ENCODE measurements at regions not wholly inside any gene's neighbourhood (a gene's known extent, or its start where the extent isn't known, plus 50 kb on each side); places are given as distances from the start of the nearest gene placed in this dataset.

DNA sequence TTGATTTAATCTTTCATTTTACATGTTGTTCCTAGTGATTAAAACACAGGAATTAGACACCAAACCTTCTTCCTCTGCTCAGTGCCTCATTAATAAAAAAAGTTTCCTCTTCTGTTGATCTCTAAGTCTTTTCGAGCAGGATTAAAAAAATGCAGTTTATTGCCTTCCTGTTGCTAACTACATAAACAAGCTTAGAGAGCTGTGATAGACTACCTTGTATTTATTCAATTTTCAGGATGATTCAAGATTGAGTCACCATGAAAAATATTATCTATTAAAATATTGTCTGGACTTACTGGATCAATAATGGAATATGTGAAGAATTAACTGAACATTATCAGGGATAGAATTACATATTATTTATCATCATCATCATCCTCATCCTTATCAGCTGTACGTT, 1089.6 kb upstream of the CNTNAP5 start:
- TF ChIP-seq, protein P1, sequence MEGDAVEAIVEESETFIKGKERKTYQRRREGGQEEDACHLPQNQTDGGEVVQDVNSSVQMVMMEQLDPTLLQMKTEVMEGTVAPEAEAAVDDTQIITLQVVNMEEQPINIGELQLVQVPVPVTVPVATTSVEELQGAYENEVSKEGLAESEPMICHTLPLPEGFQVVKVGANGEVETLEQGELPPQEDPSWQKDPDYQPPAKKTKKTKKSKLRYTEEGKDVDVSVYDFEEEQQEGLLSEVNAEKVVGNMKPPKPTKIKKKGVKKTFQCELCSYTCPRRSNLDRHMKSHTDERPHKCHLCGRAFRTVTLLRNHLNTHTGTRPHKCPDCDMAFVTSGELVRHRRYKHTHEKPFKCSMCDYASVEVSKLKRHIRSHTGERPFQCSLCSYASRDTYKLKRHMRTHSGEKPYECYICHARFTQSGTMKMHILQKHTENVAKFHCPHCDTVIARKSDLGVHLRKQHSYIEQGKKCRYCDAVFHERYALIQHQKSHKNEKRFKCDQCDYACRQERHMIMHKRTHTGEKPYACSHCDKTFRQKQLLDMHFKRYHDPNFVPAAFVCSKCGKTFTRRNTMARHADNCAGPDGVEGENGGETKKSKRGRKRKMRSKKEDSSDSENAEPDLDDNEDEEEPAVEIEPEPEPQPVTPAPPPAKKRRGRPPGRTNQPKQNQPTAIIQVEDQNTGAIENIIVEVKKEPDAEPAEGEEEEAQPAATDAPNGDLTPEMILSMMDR (IDR thresholded peaks at IDR 0.05; ENCODE audit: low read depth, low read length) = no peak
- DNase-seq (ENCODE audit: extremely low read depth, low read depth) = no peak

- TF ChIP-seq, protein P1 (IDR thresholded peaks at IDR 0.05; ENCODE audit: low read depth, low read length) = no peak
- DNase-seq (ENCODE audit: extremely low read depth, low read depth) = no peak
Observed at GRCh38 chr2:122939796-122940195, 1085.3 kb upstream of the CNTNAP5 start.

- no peak for DNase-seq (ENCODE audit: extremely low read depth, low read depth)
- TF ChIP-seq, protein P1 (IDR thresholded peaks at IDR 0.05; ENCODE audit: low read depth, low read length) = no peak
Observed at GRCh38 chr2:122949523-122949922, 1075.6 kb upstream of the CNTNAP5 start.

DNA sequence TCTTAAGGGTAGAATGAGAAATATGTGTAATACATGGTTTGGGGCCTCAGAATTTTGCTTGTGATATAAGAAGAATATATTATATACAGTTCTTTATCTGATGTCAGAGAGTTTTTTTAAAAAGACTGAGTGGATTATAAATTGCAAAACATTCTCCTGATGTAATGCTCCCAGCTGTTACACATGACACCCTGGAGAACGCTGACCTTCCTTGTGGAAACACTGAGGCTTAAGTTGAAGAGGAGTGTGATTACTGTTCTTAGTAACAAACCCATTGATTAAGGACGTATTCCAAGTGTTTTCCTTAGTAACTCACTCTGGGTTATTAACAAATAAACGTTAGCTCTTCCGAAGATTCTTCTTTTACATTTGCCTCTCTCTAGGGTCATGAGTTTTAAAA, 1069.3 kb upstream of the CNTNAP5 start:
- no peak for DNase-seq (ENCODE audit: extremely low read depth, low read depth)
- TF ChIP-seq, protein P1 (IDR thresholded peaks at IDR 0.05; ENCODE audit: low read depth, low read length) = no peak

GRCh38 chr2:122960759-122961641, 1064.1 kb upstream of the CNTNAP5 start:
- DNase-seq (ENCODE audit: extremely low read depth, low read depth) = no peak
- TF ChIP-seq, protein P1 (IDR thresholded peaks at IDR 0.05; ENCODE audit: low read depth, low read length) = no peak

DNA sequence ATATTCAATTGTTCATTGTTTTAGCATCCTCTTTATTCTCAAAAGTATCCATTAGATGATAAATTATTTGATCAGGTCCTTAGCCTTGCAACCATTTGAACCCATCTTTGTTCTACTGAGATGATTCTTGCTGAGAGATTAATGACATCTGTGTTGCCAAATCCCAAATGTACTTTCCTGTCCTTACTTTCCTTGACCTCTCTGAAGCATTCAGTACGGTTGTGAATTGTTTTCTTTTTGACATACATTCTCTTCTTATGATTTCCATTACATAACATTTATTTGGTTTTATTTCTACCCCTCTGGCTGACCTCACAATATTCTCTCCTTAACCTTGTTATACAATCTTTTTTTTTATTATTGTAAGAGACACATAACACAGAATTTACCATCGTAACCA, 1058.6 kb upstream of the CNTNAP5 start:
- TF ChIP-seq, protein P1 (IDR thresholded peaks at IDR 0.05; ENCODE audit: low read depth, low read length) = no peak
- no peak for DNase-seq (ENCODE audit: extremely low read depth, low read depth)

DNA sequence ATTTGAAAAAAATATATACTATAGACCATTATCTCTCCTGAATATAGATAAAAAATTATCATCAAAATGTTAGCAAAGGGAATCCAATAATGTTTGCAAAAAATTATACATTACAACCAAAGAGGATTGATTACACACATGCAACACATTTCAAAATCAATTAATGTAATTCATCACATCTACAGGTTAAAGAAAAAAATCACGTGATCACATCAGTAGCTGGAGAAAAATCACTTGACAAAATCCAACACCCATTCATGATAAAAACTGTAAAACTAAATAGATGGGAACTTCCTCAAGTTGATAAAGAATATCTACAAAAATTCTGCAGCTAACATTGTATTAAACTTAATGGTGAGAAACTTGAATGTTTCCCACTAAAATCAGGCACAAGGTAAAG, 1047.5 kb upstream of the CNTNAP5 start:
- TF ChIP-seq, protein P1 (IDR thresholded peaks at IDR 0.05; ENCODE audit: low read depth, low read length) = no peak
- DNase-seq (ENCODE audit: extremely low read depth, low read depth) = no peak
